ENCODE measurements at regions not wholly inside any gene's neighbourhood (a gene's known extent, or its start where the extent isn't known, plus 50 kb on each side); places are given as distances from the start of the nearest gene placed in this dataset.

- TF ChIP-seq USF2 (IDR thresholded peaks at IDR 0.05; ENCODE audit: low read depth, low read length) (no peak), USF2 (CRISPR knock-in tag; IDR thresholded peaks at IDR 0.05; ENCODE audit: borderline replicate concordance) (no peak), CEBPG (CRISPR knock-in tag; IDR thresholded peaks at IDR 0.05) (no peak), FOSL2 (CRISPR knock-in tag; IDR thresholded peaks at IDR 0.05) (no peak), HBP1 (CRISPR knock-in tag; IDR thresholded peaks at IDR 0.05; ENCODE audit: low read depth) (no peak), RORA (CRISPR knock-in tag; IDR thresholded peaks at IDR 0.05) (no peak)
Observed at GRCh38 chr11:37963440-37963839, 1365.4 kb upstream of the RAG2 start (continued).

GRCh38 chr11:37957717-37958116 is 1359.7 kb upstream of the RAG2 start:
- in situ Hi-C loops (cut with HindIII; ENCODE audit: extremely low pct_ligation_motif_present, low pct_unique_long_range_greater_than_20kb), result no loop called here
- ATAC-seq (no peak), FAIRE-seq (no peak), DNase-seq (ENCODE audit: low spot score) (no peak)
- Histone ChIP-seq H3K27me3 (ENCODE audit: control insufficient read depth in 1 of 2, insufficient read depth in 2 of 2, low read length in 2 of 2) (no peaks in the 10 kb centered on the region), H2AFZ (ENCODE audit: low read length) (no peak overlapping the region), H4K20me1 (ENCODE audit: insufficient read depth, low read length) (no peaks in the 10 kb centered on the region), H3K79me2 (ENCODE audit: insufficient read depth, low read length) (no peaks in the 10 kb centered on the region), H3K4me3 (replicated peaks in 1 of 3; ENCODE audit: insufficient read depth in 1 of 3, low read depth in 2 of 3, low read length in 3 of 3) (no peak overlapping the region), H3K27ac (ENCODE audit: extremely low read length, insufficient read depth, low read length) (no peak overlapping the region), H3K9ac (ENCODE audit: insufficient read depth, low read depth, low read length) (no peak overlapping the region), H3K4me2 (ENCODE audit: low read depth, low read length) (no peak overlapping the region), H3K36me3 (replicated peaks in 1 of 2; ENCODE audit: control insufficient read depth in 1 of 2, insufficient read depth in 2 of 2, low read length in 2 of 2) (no peaks in the 10 kb centered on the region), H3K9me3 (ENCODE audit: low read length) (peaks cover 51% of the 10 kb centered on the region), H3K4me1 (ENCODE audit: insufficient read depth, low read length) (no peaks in the 10 kb centered on the region)
- BruUV-seq (replicated peaks), result no TSS peak
- intact Hi-C loops (cut with micrococcal nuclease; ENCODE audit: unreplicated experiment), result no loop called here
- POLR2A ChIA-PET, result no interaction called here
- CTCF ChIA-PET (ENCODE audit: low intra/inter-chr PET ratio, low total read pairs), result no interaction called here
- 0% methylated on average over 1 of the region's 1 CpG for WGBS (ENCODE audit: low lambda C conversion rate)
- TF ChIP-seq RELA (CRISPR knock-in tag; IDR thresholded peaks at IDR 0.05), result no peak
- TF ChIP-seq HNRNPH1 (optimal IDR thresholded peaks at IDR 0.05; ENCODE audit: low read depth, low read length), result no peak
- no peak for TF ChIP-seq TBX2 (CRISPR knock-in tag; IDR thresholded peaks at IDR 0.05; ENCODE audit: borderline replicate concordance)
- no peak for TF ChIP-seq ATM (IDR thresholded peaks at IDR 0.05; ENCODE audit: borderline replicate concordance)
- no peak for TF ChIP-seq HNRNPUL1 (IDR thresholded peaks at IDR 0.05; ENCODE audit: low read depth, low read length)
- no peak for TF ChIP-seq CCDC6 (CRISPR knock-in tag; IDR thresholded peaks at IDR 0.05)
- no peak for TF ChIP-seq SETDB1 (CRISPR knock-in tag; IDR thresholded peaks at IDR 0.05; ENCODE audit: borderline replicate concordance)
- no peak for TF ChIP-seq ZNF383 (CRISPR knock-in tag; IDR thresholded peaks at IDR 0.05; ENCODE audit: borderline replicate concordance)
- no peak for TF ChIP-seq TFDP1 (CRISPR knock-in tag; IDR thresholded peaks at IDR 0.05; ENCODE audit: borderline replicate concordance)
- no peak for TF ChIP-seq ZNF121 (CRISPR knock-in tag; IDR thresholded peaks at IDR 0.05)
- TF ChIP-seq ZFAT (CRISPR knock-in tag; conservative IDR thresholded peaks at IDR 0.05), result no peak
- TF ChIP-seq ZNF629 (CRISPR knock-in tag; conservative IDR thresholded peaks at IDR 0.05), result no peak
- TF ChIP-seq ZFP1 (CRISPR knock-in tag; IDR thresholded peaks at IDR 0.05), result no peak
- TF ChIP-seq ZNF777 (CRISPR knock-in tag; IDR thresholded peaks at IDR 0.05), result no peak

All from HepG2 (cell line).